ENCODE measurements at regions not wholly inside any gene's neighbourhood (a gene's known extent, or its start where the extent isn't known, plus 50 kb on each side); places are given as distances from the start of the nearest gene placed in this dataset.

DNA sequence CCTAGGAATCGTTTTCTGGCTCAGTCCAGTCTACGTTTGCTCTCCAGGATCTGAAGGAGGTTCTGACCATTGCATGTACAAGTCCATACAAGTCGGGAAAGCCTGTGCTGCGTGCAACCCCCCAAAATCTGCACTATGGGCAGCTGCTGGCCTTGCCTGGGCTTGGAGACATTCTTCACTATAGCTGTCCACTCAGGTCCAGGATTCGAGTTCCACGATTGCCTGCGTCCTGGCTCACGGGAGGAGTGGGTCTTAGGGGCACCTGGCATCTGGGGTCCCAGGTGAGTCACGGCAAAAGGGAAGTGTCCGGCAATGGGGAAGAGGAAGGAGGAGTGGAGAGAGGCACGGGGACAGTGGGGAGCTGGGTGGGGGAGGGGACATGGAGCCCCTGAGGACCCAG is 563.0 kb downstream of the BRD1 start:
- no peak for TF ChIP-seq RFX5 (IDR thresholded peaks at IDR 0.05; ENCODE audit: low read depth, low read length)
- TF ChIP-seq, protein P1, sequence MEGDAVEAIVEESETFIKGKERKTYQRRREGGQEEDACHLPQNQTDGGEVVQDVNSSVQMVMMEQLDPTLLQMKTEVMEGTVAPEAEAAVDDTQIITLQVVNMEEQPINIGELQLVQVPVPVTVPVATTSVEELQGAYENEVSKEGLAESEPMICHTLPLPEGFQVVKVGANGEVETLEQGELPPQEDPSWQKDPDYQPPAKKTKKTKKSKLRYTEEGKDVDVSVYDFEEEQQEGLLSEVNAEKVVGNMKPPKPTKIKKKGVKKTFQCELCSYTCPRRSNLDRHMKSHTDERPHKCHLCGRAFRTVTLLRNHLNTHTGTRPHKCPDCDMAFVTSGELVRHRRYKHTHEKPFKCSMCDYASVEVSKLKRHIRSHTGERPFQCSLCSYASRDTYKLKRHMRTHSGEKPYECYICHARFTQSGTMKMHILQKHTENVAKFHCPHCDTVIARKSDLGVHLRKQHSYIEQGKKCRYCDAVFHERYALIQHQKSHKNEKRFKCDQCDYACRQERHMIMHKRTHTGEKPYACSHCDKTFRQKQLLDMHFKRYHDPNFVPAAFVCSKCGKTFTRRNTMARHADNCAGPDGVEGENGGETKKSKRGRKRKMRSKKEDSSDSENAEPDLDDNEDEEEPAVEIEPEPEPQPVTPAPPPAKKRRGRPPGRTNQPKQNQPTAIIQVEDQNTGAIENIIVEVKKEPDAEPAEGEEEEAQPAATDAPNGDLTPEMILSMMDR (conservative IDR thresholded peaks at IDR 0.05; ENCODE audit: low read depth, low read length), result no peak
- TF ChIP-seq, protein P2, sequence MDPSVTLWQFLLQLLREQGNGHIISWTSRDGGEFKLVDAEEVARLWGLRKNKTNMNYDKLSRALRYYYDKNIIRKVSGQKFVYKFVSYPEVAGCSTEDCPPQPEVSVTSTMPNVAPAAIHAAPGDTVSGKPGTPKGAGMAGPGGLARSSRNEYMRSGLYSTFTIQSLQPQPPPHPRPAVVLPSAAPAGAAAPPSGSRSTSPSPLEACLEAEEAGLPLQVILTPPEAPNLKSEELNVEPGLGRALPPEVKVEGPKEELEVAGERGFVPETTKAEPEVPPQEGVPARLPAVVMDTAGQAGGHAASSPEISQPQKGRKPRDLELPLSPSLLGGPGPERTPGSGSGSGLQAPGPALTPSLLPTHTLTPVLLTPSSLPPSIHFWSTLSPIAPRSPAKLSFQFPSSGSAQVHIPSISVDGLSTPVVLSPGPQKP (IDR thresholded peaks at IDR 0.05; ENCODE audit: borderline replicate concordance, low read depth, low read length), result no peak
- no peak for TF ChIP-seq POLR2A (IDR thresholded peaks at IDR 0.05; ENCODE audit: low read depth, low read length)
- TF ChIP-seq CEBPB (IDR thresholded peaks at IDR 0.05; ENCODE audit: low read depth, low read length), result no peak
- TF ChIP-seq, protein P3, sequence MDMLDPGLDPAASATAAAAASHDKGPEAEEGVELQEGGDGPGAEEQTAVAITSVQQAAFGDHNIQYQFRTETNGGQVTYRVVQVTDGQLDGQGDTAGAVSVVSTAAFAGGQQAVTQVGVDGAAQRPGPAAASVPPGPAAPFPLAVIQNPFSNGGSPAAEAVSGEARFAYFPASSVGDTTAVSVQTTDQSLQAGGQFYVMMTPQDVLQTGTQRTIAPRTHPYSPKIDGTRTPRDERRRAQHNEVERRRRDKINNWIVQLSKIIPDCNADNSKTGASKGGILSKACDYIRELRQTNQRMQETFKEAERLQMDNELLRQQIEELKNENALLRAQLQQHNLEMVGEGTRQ (IDR thresholded peaks at IDR 0.05; ENCODE audit: low read depth, low read length), result no peak

Data from IMR-90 (cell line).